Bone marrow (tissue), 2 donors: ENCODE measurements at regions not wholly inside any gene's neighbourhood (a gene's known extent, or its start where the extent isn't known, plus 50 kb on each side); places are given as distances from the start of the nearest gene placed in this dataset.
A peak's percentile ranks its signal among the peaks of the same experiment; 100 is the strongest.
"Not testable (repeated sequence)": the region's sequence is repeated elsewhere in the genome, so short reads cannot be mapped to it uniquely, and the experiment has no call there.

ENCODE experiments used
- DNase-seq, 2 donors: peaks; one replicate each; lab custom pipeline; 2025; lab: John Stamatoyannopoulos, UW

DNA sequence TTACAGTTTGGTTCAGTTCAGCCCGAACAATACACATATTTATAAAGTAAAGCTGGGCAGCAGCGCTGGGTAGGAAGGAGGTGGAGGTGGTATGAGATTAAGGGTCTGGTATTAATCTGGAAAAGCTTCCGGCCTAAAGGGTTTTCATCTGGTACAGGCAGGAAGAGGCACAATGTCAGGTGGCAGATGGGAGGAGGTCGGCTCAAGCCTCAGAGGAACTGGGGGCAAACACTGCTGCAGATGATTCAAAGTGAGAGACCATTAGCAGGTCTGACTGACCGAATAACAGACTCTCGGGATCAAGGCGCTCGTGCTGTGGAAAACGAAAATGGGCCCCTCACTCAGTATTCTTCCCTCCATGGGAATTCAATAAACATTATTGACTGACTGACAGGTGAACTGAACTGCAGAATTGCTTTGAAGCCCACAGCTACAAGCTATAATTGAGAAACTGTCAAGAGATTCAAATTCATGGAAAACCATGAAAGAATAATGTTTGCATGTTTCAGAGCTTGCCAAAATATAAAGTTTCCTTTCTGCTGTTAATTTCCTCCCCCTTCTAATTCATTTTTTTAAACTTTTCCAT, 75.3 kb downstream of the TMEM167A start:
- DNase-seq, result no peak

DNA sequence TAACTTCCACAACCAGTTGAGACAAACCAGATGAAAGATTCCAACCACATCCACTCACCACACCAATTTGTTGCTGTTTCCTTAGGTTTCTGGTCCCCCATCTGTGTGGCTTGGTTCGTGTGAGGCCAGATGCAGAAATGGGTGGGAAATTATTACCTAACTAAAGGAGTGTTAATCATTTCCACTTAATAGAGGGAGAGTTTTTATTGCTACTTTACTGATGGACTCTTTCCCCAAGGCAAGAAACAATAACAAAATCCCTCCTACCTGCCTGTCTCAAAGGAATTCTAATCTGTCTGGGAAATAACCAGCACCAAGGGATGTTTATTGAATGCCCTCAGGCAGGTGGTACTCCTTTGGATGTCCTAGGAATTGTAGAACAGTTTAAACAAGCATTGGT, 76.3 kb downstream of the TMEM167A start:
- no peak for DNase-seq

DNA sequence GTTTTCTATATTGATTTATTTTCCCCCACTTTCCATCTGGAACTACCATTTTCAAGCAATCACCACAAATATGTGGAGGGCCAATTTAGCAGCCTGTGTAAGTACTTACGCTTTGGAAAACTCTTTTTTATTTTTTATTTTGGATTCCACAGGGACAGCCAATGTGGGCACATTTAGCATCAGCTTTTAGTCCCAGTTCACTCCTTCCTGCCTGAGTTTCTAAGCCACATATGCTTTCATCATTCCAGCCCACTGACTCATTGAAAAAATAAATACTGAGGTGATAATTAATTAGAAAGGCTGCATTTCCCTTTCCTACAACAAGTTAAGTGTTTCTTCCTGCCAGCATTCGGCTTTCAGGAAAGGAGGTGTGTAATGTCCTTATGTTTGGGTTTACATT, 76.8 kb downstream of the TMEM167A start:
- no peak for DNase-seq

DNA sequence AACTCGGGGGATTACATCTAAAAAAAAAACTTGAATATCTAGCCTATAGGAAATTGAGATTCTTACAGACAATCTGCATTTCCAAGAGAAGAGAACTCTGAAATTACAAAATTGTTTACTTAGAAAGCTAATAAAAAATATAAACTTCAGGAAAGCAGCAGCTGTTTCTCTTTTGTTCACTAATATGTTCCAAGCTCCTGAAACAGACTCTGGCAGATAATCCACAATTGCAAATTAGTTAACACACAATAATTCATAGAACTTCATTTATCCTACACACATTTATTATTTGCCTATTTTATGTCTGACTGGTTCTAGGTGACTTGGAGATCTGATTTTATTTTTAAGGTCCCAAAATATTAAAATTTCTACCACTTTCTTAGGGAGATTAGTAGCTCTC, 83.8 kb downstream of the TMEM167A start:
- DNase-seq, result no peak

DNA sequence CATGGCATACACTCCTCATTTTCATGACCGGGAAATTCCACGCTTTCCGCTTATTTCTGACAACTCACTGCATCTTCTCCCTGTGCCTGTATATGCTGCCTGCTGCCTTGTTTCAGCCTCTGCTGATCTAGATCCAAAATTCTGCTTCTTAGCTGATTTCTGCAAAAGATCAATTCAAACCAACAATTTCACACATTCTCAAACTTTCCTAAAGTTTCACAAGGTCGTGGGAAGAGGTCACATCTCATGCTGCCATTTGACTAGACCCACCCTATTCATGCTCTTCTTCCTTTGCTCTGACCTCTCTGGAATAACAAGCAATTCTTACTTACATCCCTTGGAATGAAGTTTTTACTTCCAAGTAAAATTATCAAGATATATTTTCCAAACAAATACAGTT, 84.5 kb downstream of the TMEM167A start:
- DNase-seq, result no peak

DNA sequence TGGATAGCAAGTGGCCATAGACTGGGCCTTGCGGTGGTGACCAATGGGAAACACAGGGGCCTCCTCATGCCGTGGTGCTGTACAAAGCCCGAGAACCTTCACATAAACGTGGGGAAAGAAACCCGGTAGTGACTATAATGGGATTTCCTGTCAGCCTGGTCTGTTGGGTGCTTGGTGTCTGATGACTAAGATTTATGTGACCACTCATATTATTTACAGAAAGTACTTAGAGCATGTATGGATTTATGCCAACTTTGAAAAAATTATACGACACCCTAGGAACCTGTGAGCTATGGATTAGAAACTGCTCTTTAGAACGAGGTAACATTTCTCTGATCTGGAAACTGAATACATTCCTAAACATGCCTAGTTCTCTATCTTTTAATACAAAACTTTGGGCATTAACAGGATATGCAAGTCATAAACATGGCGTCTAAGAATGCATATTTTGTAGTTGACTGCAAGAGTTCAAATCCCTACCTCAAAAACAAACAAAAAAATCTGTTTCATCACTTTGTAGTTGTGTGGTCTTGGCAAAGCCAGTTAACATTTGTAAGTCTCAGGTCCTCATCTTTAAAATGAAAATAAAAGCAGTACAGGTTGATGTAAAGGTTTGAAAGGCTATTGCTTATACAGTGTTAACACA, 85.4 kb downstream of the TMEM167A start:
- peak in 1 of 2 donors; percentile 84 for DNase-seq

DNA sequence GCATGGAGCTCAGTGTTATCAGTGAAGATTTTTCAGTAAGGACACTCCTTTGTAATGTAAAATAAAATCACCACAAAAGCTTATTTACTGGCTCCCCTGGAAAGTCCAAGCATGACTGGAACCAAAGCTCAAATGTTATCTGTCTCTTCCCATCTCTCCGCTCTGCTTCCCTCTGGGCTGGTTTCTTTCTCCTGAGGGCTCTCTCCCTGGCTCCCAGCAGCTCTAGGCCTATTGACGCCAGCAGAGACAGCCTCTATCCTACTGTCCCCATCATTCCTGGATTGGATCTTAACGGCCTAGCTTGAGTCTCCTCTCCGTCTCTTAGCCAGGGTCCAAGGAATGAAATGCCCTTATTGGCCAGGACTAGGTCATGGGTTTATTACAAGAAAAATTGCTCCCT, 86.1 kb downstream of the TMEM167A start:
- no peak for DNase-seq

DNA sequence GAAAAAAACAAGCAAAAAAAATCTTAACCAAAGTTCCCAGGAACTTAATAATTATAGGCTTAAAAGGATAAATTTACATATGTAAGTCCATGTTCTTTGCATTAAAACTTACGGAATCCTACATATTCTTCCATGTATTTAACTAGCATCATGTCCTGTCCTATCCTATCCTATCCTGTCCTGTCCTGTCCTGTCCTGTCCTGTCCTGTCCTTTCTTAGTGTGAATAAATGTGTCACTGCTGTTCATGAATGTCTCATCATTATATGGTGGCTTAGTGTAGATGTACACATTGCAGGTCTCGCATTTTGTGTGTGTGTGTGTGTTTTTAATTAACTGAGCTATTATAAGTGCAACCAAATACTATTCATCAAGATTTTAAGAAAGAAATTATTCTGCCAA, 90.0 kb downstream of the TMEM167A start:
- no peak for DNase-seq

DNA sequence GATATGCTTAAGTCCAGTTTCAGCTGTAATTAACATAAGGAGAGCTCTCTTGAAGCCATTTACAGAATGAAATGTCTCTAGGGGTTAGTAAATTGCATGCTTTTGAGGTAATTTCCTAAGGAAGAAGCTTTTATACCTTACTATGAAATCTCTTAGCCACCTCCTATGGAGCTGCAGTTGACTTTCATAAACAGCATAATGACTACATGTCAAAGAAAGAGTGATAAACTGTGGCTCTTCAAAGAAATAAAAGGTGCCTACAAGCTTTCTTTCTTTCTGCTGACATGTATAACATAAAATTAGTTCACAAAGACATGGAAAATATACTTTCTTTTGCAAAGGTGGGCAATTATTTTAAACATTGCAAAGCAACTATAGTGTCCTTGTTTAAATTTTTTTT, 90.8 kb downstream of the TMEM167A start:
- DNase-seq, result no peak

DNA sequence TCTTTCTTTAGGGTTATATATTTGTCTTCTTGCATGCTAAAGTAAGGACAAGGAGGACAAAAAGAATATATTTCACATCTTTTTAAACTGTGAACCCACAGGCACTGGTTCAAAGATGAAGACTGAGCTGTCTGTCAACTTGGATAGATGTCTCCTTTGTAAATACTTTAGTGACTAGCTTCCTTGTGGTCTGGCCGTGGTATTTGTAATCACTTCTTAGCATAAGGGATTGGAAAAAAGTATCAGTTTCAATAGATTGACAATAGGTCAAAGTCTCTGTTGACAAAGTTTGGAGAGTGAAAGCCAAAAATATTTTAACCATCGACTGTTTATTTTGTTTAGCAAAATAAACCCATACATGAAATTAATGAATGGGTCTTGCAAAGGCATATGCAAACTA, 91.4 kb downstream of the TMEM167A start:
- DNase-seq, result no peak

DNA sequence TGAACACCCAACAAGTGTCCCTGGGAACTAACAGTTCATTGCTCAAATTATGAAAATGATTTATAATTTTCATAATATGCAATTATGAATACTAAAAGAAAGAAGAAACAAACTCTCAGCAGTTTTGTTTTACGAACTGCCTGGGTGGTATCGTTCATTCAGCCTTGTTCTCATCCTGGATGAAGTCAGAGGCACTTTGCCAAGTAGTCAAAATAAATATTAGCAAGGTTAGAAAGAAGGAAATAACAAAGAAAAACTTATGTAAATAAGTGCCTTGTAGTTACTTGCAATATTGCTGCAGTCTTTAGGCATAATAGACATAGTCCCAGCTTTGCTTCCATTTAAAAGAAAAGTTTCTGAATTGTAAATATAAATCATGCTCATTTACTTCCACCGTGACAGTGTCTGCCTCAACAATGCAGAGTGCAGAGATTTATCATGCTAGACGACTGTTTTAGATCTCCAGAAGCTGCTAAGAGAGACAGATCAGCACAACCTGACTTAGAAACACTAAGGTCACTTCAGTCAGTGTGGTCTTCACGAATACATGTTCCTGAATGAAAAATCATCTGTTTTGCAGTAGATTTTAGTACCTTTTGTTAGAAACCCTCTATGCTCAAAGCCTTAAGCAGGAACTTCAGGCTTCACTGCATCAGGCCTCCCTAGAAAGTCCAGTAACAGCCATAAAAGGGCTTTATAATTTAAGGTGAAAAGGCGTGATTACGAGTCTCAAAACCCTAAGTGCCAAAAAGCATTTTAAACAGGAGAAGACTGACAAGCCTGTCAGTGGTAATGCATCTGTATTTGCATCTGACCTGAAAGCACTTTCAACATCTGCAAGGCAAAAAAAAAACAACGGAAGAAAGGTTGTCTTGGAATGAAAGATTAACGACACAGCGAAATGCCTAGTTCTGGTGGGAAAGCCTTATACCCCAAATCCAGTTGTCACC, 92.1 kb downstream of the TMEM167A start:
- no peak for DNase-seq

DNA sequence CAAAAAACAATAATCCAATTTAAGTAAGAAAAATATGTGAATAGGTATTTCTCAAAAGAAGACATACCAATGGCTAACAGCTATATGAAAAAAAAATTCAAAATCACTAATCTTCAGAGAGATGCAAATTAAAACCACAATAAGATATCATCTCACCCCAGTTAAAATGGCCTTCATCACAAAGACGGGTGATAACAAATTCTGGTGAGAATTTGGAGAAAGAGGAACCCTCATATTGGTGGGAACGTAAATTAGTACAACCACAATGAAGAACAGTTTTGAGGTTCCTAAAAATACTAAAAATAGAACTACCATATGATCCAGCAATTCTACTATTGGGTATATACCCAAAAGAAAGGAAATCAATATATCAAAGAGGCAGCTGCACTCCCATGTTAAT, 94.3 kb downstream of the TMEM167A start:
- no peak for DNase-seq

DNA sequence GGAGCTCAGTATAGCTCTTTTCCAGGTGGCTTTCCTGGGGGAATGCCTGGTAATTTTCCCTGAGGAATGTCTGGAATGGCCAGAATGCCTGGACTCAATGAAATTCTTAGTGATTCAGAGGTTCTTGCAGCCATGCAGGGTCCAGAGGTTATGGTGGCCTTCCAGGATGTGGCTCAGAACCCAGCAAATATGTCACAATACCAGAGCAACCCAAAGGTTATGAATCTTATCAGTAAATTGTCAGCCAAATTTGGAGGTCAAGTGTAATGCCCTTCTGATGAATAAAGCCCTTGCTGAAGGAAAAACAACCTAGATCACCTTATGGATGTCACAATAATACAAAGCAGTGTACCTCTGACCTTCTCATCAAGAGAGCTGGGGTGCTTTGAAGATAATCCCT, 100.3 kb downstream of the TMEM167A start:
- not testable (repeated sequence) for DNase-seq

DNA sequence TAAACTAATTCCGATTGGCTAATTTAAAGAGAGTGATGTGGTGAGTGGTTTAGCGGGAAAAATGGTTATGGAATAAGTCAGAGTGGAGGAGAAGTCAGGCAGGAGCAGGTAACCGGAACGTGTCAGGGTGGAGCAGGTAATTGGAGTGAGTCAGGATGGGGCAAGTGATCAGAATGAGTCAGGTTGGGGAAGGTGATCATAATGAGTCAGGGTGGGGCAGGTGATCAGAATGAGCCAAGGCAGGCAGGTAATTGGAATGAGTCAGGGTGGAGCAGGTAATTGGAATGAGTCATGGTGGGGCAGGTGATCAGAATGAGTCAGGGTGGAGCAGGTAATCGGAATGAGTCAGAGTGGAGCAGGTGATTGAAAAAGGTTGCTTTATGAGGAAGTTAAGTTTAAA, 101.4 kb downstream of the TMEM167A start:
- no peak for DNase-seq

DNA sequence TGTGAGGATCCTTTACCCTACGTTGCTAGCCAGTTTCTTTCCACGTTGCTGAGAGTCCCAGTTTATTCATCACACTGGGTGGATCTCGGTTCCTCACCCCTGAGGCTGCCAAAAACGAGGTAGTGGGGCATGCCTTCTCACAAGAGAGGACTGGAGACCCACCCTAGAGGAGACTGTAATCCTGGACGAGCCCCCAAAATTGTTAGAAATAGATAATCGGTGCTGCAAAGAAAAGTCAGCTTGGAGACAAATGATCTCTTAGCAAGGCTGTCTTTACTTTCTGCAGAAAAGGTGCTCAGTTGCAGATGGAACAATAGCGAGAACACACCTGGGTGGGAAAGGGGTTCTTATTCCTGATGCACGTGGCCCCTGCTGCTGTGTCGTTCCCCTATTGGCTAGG, 101.8 kb downstream of the TMEM167A start:
- no peak for DNase-seq

DNA sequence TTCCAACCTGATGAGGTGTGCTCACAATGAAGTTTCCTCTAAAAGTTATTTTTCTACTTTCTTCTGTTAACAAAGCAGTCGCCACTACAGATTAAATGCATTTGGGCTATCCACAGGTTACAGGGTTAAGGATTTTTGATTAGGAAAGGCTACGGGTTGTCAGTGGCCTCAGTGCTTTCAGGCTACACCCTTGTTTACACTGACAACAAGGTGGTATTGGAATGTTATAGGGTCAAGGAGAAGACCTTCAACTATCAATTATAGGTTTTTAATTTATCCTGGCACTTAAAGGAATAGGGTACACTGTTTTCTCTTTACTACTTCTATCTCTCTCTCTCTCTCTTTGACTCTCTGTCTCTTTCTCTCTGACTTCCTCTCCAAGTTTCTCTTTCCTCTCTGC, 102.8 kb downstream of the TMEM167A start:
- DNase-seq, result not testable (repeated sequence)

DNA sequence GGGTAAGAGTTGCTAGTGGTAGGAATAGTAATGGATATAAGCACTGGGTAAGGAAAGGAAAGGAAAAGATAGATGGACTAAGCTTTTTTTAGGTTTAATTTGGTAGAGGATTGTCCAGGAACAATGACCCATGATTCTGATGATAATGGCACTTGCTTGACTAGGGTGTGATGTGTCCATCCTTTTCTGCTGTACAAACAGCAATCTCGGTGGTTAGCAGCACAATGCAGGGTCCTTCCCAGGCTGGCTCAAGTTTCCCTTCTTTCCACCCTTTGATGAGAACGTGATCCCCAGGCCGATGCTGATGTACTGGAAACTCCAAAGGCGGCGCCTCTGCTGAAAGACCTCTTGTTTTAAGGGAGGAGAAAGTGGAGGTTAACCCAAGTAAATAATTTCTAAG, 105.3 kb downstream of the TMEM167A start:
- no peak for DNase-seq

DNA sequence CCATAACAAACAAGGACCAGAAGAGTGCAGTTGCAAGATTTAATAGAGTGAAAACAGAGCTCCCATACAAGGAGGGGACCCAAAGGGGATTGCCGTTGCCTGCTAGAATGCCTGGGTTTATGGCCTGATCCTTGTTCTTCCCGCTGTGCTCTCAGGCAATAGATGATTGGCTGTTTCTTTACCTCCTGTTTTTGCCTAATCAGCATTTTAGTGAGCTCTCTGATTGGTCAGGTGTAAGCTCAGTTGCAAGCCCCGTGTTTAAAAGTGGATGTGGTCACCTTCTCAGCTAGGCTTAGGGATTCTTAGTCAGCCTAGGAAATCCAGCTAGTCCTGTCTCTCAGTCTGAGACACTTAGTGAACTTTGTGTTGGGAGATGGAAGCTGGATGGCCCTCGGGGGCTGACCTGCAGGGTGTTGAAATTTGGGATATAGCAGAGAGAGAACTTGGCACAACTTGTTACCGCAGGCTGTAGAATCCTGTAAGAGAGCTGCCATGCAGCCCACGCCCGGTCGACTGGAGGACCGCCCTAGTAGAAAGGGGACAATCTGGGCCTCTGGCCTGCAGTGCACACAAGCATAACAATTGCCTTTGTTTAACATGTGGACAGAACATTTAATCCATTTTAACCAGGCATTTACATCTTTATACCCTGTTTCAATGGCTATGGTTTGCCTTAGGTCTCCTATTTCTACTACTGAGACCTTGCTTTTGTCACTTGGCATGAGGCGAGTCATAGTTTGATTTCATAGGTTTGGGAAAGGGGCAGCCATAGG, 106.0 kb downstream of the TMEM167A start:
- DNase-seq, result not testable (repeated sequence)

DNA sequence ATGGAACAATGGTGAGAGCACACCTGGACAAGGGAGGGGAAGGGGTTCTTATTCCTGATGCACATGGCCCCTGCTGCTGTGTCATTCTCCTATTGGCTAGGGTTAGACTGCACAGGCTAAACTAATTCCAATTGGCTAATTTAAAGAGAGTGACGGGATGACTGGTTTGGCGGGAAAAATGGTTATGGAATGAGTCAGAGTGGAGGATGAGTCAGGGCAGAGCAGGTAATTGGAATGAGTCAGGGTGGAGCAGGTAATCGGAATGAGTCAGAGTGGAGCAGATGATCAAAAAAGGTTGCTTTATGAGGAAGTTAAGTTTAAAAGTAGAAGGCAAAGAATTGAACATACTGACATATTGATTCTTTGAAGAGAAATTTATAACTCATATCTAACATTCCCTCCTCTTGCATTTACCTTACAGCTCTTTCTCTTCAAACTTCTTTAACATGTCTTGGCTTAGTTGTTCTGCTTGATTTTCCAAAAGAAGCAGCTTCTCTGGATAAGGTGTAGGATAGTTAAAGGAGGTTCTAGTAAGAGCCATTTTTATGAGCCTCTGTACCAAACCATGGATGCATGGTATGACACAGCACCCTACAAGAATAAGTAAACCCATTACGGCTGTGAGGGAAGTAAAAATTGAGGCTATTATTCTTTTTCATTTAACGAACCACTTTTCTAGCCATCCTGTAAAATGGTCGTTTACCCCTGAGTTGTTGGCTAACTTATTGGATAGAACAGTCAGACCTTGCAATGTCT, 107.8 kb downstream of the TMEM167A start:
- not testable (repeated sequence) for DNase-seq

DNA sequence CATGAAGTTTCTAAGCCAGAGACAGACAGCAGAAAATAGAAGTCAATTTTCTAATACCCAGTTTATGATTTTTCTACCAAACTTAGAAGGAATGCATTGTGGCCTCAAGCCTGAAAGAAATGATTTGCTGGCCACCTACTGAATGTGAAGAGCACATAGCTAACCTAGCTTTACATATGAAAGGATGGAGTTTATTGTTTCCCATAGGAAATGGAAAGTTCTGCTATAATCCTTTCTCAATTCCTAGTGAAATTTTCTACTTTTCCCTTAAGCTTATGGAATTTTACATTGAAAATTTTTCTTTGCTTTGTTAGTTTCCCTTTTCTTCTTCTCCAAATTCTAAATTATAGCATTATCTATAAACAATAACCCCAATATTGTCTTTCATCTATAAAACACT, 110.1 kb downstream of the TMEM167A start:
- no peak for DNase-seq

DNA sequence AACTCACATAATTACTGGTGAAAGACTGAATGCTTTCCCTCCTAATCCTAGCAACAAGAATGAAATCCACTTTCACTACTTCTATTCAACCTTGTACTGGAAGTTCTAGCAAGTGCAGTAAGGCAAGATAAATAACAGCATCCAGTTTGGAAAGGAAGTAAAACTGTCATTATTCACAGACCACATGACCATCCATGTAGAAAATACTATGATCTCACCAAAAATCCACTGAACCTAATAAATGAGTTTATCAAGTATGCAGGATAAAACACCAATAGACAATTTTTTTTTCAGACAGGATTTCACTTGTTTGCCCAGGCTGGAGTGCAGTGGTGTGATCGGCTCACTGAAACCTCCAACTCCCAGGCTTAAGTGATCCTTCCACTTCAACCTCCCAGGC, 117.7 kb downstream of the TMEM167A start:
- DNase-seq, result no peak

DNA sequence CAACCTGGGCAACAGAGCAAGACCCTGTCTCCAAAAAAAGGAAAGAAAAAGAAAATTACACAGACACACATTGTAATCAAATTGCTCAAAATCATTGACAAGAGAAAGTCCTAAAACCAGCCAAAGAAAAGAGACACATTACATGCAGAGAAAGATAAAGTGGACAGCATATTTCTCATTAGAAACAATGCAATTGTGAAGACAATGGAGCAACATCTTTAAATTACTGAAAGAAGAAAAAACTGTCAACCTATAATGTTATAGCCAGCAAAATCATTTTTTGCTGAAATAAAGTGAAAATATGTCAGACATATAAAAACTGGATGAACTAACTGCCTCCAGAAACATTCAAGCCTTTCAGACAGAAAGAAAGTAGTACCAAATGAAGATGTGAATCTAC, 120.6 kb downstream of the TMEM167A start:
- DNase-seq, result no peak
